Gastroesophageal sphincter (tissue), 4 donors: ENCODE measurements at regions not wholly inside any gene's neighbourhood (a gene's known extent, or its start where the extent isn't known, plus 50 kb on each side); places are given as distances from the start of the nearest gene placed in this dataset.

Source experiments
- ATAC-seq: fragments of 150-250 bp; one replicate; pipeline ENCODE4 v1.9.1; 2016; ENCODE audit warnings: mild to moderate bottlenecking, moderate library complexity
- H3K27ac ChIP-seq, 4 donors: fragments of 200-600 bp; sonication (generic) in 3 of 4; 1 replicate in 3 of 4; 2 replicates in 1 of 4; pipeline ENCODE4 v1.5.1; 2016 to 2019
- H3K27me3 ChIP-seq: fragments of 200-600 bp; sonication (generic); one replicate; pipeline ENCODE4 v1.5.1; 2019
- H3K36me3 ChIP-seq, 2 donors: fragments of 200-600 bp; sonication (generic); one replicate each; pipeline ENCODE4 v1.5.1; 2019; ENCODE audit warnings: control low read depth in 1 of 2
- H3K4me1 ChIP-seq, 3 donors: fragments of 200-600 bp; sonication (generic); 1 replicate in 2 of 3; 2 replicates in 1 of 3; pipeline ENCODE4 v1.5.1; 2016 to 2019; ENCODE audit warnings: control low read depth in 2 of 3
- H3K4me3 ChIP-seq, 2 donors: fragments of 200-600 bp; sonication (generic); one replicate each; pipeline ENCODE4 v1.5.1; 2019; ENCODE audit warnings: mild to moderate bottlenecking in 1 of 2, moderate library complexity in 1 of 2
- H3K9me3 ChIP-seq, 3 donors: fragments of 200-600 bp; sonication (generic); one replicate each; pipeline ENCODE4 v1.5.1; 2017 to 2019; ENCODE audit warnings: control low read depth in 2 of 3
- CTCF ChIP-seq, 4 experiments: fragments of 200-600 bp in 2 of 4; fragments of 450-650 bp in 2 of 4; sonication (generic) in 1 of 4; IDR thresholded peaks; one replicate each; pipeline ENCODE4 v1.5.1; 2017 to 2019; ENCODE audit warnings: antibody characterized with exemption in 4 of 4, mild to moderate bottlenecking in 2 of 4, moderate library complexity in 2 of 4
- EP300 ChIP-seq: sonication (generic); formaldehyde crosslinking; IDR thresholded peaks from one replicate; pipeline ENCODE4 v1.6.1; 2017; ENCODE audit warnings: antibody characterized with exemption, mild to moderate bottlenecking
- POLR2A ChIP-seq, 2 donors: fragments of 450-650 bp; IDR thresholded peaks; one replicate each; pipeline ENCODE4 v1.6.1; 2017; ENCODE audit warnings: antibody characterized with exemption in 2 of 2, mild to moderate bottlenecking in 2 of 2, moderate library complexity in 1 of 2
- POLR2AphosphoS5 ChIP-seq: sonication (generic); formaldehyde crosslinking; IDR thresholded peaks from one replicate; pipeline ENCODE4 v1.6.1; 2017; ENCODE audit warnings: antibody characterized with exemption
- WGBS, 2 donors: methylation state at CpG; one replicate each; pipeline ENCODE4 v1.1.5; 2018; ENCODE audit warnings: low coverage in 1 of 2; 5-methylcytosine and 5-hydroxymethylcytosine counted together

GRCh38 chr14:61196792-61197191, 84.3 kb downstream of the TMEM30B start:
- Histone ChIP-seq H3K9me3 (no peaks in the 10 kb centered on the region), H3K27me3 (peaks cover 2% of the 10 kb centered on the region), H3K36me3 (no peaks in the 10 kb centered on the region), H3K4me3 (no peak overlapping the region), H3K4me1 (no peaks in the 10 kb centered on the region), H3K27ac (no peak overlapping the region)
- ATAC-seq: no peak
- 33 to 47% methylated on average over 3 of the region's 3 CpGs for WGBS, 2 donors
- no peak for TF ChIP-seq EP300
- no peak for TF ChIP-seq CTCF (IDR thresholded peaks at IDR 0.05)
- TF ChIP-seq POLR2A (IDR thresholded peaks at IDR 0.05): no peak
- no peak for TF ChIP-seq POLR2AphosphoS5

GRCh38 chr14:61196034-61196433, 85.1 kb downstream of the TMEM30B start:
- 79 to 83% methylated on average over 2 of the region's 2 CpGs for WGBS, 2 donors
- no peaks in the 10 kb centered on the region for H3K9me3 ChIP-seq
- no peak overlapping the region for H3K4me3 ChIP-seq
- no peaks in the 10 kb centered on the region for H3K27me3 ChIP-seq
- H3K36me3 ChIP-seq: no peaks in the 10 kb centered on the region
- no peak overlapping the region for H3K27ac ChIP-seq
- ATAC-seq: no peak
- no peaks in the 10 kb centered on the region for H3K4me1 ChIP-seq
- TF ChIP-seq EP300 (no peak), POLR2A (IDR thresholded peaks at IDR 0.05) (no peak), POLR2AphosphoS5 (no peak), CTCF (IDR thresholded peaks at IDR 0.05) (no peak)

- no peaks in the 10 kb centered on the region for H3K27me3 ChIP-seq
- no peak for ATAC-seq
- 80 to 100% methylated on average over 1 of the region's 1 CpG for WGBS, 2 donors
- no peak overlapping the region for H3K4me3 ChIP-seq
- TF ChIP-seq EP300: no peak
- TF ChIP-seq POLR2AphosphoS5: no peak
- TF ChIP-seq POLR2A (IDR thresholded peaks at IDR 0.05): no peak
- no peak for TF ChIP-seq CTCF (IDR thresholded peaks at IDR 0.05)
- peaks cover 0 to 10% (median 0%) of the 10 kb centered on the region in 3 donors for H3K4me1 ChIP-seq
- no peaks in the 10 kb centered on the region for H3K9me3 ChIP-seq
- no peak overlapping the region for H3K27ac ChIP-seq
- H3K36me3 ChIP-seq: no peaks in the 10 kb centered on the region
Measured at GRCh38 chr14:61193476-61193875, 87.7 kb downstream of the TMEM30B start.

- no peak overlapping the region for H3K4me3 ChIP-seq
- H3K9me3 ChIP-seq: no peaks in the 10 kb centered on the region
Measured at GRCh38 chr14:61192989-61193388, 88.1 kb downstream of the TMEM30B start.

GRCh38 chr14:61191733-61192132, 89.4 kb downstream of the TMEM30B start:
- ATAC-seq: no peak
- TF ChIP-seq CTCF (IDR thresholded peaks at IDR 0.05): no peak
- no peak for TF ChIP-seq POLR2A (IDR thresholded peaks at IDR 0.05)
- TF ChIP-seq EP300: no peak
- TF ChIP-seq POLR2AphosphoS5: no peak
- Histone ChIP-seq H3K4me1 (peaks cover 0 to 24% (median 0%) of the 10 kb centered on the region in 3 donors), H3K27ac (no peak overlapping the region), H3K9me3 (no peaks in the 10 kb centered on the region), H3K4me3 (no peak overlapping the region), H3K36me3 (no peaks in the 10 kb centered on the region), H3K27me3 (no peaks in the 10 kb centered on the region)
- 79 to 80% methylated on average over 1 of the region's 1 CpG for WGBS, 2 donors

More at GRCh38 chr14:61192989-61193388, 88.1 kb downstream of the TMEM30B start:
- TF ChIP-seq EP300 (no peak), CTCF (IDR thresholded peaks at IDR 0.05) (no peak), POLR2AphosphoS5 (no peak)
- Histone ChIP-seq H3K36me3 (no peaks in the 10 kb centered on the region), H3K27me3 (no peaks in the 10 kb centered on the region), H3K27ac (no peak overlapping the region), H3K4me1 (peaks cover 0 to 14% (median 0%) of the 10 kb centered on the region in 3 donors)
- no peak for ATAC-seq
